ENCODE measurements at regions not wholly inside any gene's neighbourhood (a gene's known extent, or its start where the extent isn't known, plus 50 kb on each side); places are given as distances from the start of the nearest gene placed in this dataset.

- no peak overlapping the region for H3K27ac ChIP-seq
- WGBS, 2 donors = 88 to 98% methylated on average over 2 of the region's 2 CpGs
These were observed 133.6 kb upstream of the IL15 start for GRCh38 chr4:141502755-141503154.

GRCh38 chr4:141503260-141503659, 133.1 kb upstream of the IL15 start:
- no peak for TF ChIP-seq POLR2AphosphoS5 (IDR thresholded peaks at IDR 0.05)
- TF ChIP-seq, protein P1, sequence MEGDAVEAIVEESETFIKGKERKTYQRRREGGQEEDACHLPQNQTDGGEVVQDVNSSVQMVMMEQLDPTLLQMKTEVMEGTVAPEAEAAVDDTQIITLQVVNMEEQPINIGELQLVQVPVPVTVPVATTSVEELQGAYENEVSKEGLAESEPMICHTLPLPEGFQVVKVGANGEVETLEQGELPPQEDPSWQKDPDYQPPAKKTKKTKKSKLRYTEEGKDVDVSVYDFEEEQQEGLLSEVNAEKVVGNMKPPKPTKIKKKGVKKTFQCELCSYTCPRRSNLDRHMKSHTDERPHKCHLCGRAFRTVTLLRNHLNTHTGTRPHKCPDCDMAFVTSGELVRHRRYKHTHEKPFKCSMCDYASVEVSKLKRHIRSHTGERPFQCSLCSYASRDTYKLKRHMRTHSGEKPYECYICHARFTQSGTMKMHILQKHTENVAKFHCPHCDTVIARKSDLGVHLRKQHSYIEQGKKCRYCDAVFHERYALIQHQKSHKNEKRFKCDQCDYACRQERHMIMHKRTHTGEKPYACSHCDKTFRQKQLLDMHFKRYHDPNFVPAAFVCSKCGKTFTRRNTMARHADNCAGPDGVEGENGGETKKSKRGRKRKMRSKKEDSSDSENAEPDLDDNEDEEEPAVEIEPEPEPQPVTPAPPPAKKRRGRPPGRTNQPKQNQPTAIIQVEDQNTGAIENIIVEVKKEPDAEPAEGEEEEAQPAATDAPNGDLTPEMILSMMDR (IDR thresholded peaks at IDR 0.05) = no peak
- TF ChIP-seq EP300 (IDR thresholded peaks at IDR 0.05) = no peak
- no peak for TF ChIP-seq POLR2A (IDR thresholded peaks at IDR 0.05)
- Histone ChIP-seq H3K9me3 (no peaks in the 10 kb centered on the region), H3K4me3 (no peak overlapping the region), H3K36me3 (no peaks in the 10 kb centered on the region), H3K27me3 (no peaks in the 10 kb centered on the region), H3K4me1 (no peaks in the 10 kb centered on the region), H3K27ac (no peak overlapping the region)
- ATAC-seq (ENCODE audit: low FRiP score in 2 of 2) (no peak), DNase-seq (no peak)

More at GRCh38 chr4:141502755-141503154, 133.6 kb upstream of the IL15 start:
- H3K4me3 ChIP-seq = no peak overlapping the region
- DNase-seq = no peak
- ATAC-seq (ENCODE audit: low FRiP score in 2 of 2) = no peak
- H3K4me1 ChIP-seq = no peaks in the 10 kb centered on the region
- TF ChIP-seq, protein P1 (IDR thresholded peaks at IDR 0.05) = no peak
- TF ChIP-seq POLR2AphosphoS5 (IDR thresholded peaks at IDR 0.05) (no peak), POLR2A (IDR thresholded peaks at IDR 0.05) (no peak), EP300 (IDR thresholded peaks at IDR 0.05) (no peak)
- H3K27me3 ChIP-seq = no peaks in the 10 kb centered on the region
- H3K9me3 ChIP-seq = no peaks in the 10 kb centered on the region
- no peaks in the 10 kb centered on the region for H3K36me3 ChIP-seq

- Histone ChIP-seq H3K9me3 (peaks cover 0 to 2% (median 0%) of the 10 kb centered on the region in 4 donors), H3K27me3 (no peaks in the 10 kb centered on the region), H3K36me3 (no peaks in the 10 kb centered on the region), H3K4me1 (no peaks in the 10 kb centered on the region), H3K4me3 (no peak overlapping the region), H3K27ac (no peak overlapping the region)
- TF ChIP-seq, protein P1 (IDR thresholded peaks at IDR 0.05) = no peak
- TF ChIP-seq POLR2A (IDR thresholded peaks at IDR 0.05) = no peak
- no peak for TF ChIP-seq POLR2AphosphoS5 (IDR thresholded peaks at IDR 0.05)
- TF ChIP-seq EP300 (IDR thresholded peaks at IDR 0.05) = no peak
- ATAC-seq (ENCODE audit: low FRiP score in 2 of 2) (no peak), DNase-seq (no peak)
These were observed 125.3 kb upstream of the IL15 start for GRCh38 chr4:141511055-141511454.

DNA sequence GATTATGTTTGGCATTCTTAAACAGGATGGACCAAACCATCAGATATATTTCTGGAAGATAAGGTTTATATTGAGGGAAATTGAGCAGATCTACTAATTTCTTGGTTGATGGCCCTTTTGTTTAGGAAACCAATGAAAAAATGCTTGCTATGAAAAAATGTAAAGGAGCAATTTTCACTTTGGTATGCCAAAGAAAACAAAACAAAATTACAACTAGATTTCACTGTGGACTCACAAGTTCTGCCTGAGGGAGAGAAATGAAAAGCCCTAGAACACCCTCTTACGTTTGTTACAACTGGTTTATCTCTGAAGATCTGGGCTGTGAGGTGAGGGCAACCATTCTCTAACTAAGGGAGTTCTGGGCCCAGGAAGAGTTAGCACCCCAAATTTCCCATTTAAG, 122.5 kb upstream of the IL15 start:
- WGBS, 2 donors = 59 to 73% methylated on average over 1 of the region's 1 CpG
- H3K4me3 ChIP-seq = no peak overlapping the region
- TF ChIP-seq, protein P1 (IDR thresholded peaks at IDR 0.05) = no peak
- TF ChIP-seq POLR2A (IDR thresholded peaks at IDR 0.05) (no peak), EP300 (IDR thresholded peaks at IDR 0.05) (no peak), POLR2AphosphoS5 (IDR thresholded peaks at IDR 0.05) (no peak)

GRCh38 chr4:141518222-141518621, 118.2 kb upstream of the IL15 start:
- H3K27me3 ChIP-seq = no peaks in the 10 kb centered on the region
- no peak for ATAC-seq (ENCODE audit: low FRiP score in 2 of 2)
- no peaks in the 10 kb centered on the region for H3K4me1 ChIP-seq
- H3K36me3 ChIP-seq = no peaks in the 10 kb centered on the region
- no peak for DNase-seq
- H3K27ac ChIP-seq = no peak overlapping the region
- H3K4me3 ChIP-seq = no peak overlapping the region
- TF ChIP-seq POLR2A (IDR thresholded peaks at IDR 0.05) (no peak), EP300 (IDR thresholded peaks at IDR 0.05) (no peak), POLR2AphosphoS5 (IDR thresholded peaks at IDR 0.05) (no peak)
- TF ChIP-seq, protein P1 (IDR thresholded peaks at IDR 0.05) = no peak
- H3K9me3 ChIP-seq = no peaks in the 10 kb centered on the region

More for the DNA sequence above, 122.5 kb upstream of the IL15 start:
- no peaks in the 10 kb centered on the region for H3K27me3 ChIP-seq
- peaks cover 0 to 2% (median 0%) of the 10 kb centered on the region in 4 donors for H3K9me3 ChIP-seq
- DNase-seq (no peak), ATAC-seq (ENCODE audit: low FRiP score in 2 of 2) (no peak)
- H3K27ac ChIP-seq = no peak overlapping the region
- H3K4me1 ChIP-seq = no peaks in the 10 kb centered on the region
- H3K36me3 ChIP-seq = no peaks in the 10 kb centered on the region
